ENCODE measurements at regions not wholly inside any gene's neighbourhood (a gene's known extent, or its start where the extent isn't known, plus 50 kb on each side); places are given as distances from the start of the nearest gene placed in this dataset.

DNA sequence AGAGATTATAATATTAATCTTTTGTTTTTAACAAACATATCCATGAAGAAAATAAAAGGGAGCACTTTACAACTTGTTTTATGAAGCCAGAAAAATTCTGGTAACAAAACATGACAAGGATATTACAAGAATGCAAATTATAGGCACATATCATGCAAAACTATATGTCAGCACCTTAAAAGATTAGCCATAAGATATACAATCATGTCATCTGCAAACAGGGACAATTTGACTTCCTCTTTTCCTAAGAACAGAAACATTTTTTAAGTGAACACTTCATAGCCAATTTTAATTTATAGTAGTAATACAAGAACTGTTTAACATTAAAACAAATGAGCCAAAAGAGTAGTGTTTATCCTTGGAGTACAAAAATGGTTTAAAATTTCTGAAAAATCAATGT lies 916.5 kb upstream of the CNTN5 start:
- TF ChIP-seq, protein P1, sequence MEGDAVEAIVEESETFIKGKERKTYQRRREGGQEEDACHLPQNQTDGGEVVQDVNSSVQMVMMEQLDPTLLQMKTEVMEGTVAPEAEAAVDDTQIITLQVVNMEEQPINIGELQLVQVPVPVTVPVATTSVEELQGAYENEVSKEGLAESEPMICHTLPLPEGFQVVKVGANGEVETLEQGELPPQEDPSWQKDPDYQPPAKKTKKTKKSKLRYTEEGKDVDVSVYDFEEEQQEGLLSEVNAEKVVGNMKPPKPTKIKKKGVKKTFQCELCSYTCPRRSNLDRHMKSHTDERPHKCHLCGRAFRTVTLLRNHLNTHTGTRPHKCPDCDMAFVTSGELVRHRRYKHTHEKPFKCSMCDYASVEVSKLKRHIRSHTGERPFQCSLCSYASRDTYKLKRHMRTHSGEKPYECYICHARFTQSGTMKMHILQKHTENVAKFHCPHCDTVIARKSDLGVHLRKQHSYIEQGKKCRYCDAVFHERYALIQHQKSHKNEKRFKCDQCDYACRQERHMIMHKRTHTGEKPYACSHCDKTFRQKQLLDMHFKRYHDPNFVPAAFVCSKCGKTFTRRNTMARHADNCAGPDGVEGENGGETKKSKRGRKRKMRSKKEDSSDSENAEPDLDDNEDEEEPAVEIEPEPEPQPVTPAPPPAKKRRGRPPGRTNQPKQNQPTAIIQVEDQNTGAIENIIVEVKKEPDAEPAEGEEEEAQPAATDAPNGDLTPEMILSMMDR (IDR thresholded peaks at IDR 0.05; ENCODE audit: low read depth, low read length, missing input control), result no peak
- no peak for TF ChIP-seq GABPA (IDR thresholded peaks at IDR 0.05 in 1 of 2, conservative IDR thresholded peaks at IDR 0.05 in 1 of 2)
- TF ChIP-seq RAD21 (IDR thresholded peaks at IDR 0.05), result no peak
- TF ChIP-seq, protein P2, sequence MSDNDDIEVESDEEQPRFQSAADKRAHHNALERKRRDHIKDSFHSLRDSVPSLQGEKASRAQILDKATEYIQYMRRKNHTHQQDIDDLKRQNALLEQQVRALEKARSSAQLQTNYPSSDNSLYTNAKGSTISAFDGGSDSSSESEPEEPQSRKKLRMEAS (IDR thresholded peaks at IDR 0.05), result no peak
- no peak for TF ChIP-seq EGR1 (IDR thresholded peaks at IDR 0.05; ENCODE audit: low read depth in 2 of 2)
- TF ChIP-seq, protein P3, sequence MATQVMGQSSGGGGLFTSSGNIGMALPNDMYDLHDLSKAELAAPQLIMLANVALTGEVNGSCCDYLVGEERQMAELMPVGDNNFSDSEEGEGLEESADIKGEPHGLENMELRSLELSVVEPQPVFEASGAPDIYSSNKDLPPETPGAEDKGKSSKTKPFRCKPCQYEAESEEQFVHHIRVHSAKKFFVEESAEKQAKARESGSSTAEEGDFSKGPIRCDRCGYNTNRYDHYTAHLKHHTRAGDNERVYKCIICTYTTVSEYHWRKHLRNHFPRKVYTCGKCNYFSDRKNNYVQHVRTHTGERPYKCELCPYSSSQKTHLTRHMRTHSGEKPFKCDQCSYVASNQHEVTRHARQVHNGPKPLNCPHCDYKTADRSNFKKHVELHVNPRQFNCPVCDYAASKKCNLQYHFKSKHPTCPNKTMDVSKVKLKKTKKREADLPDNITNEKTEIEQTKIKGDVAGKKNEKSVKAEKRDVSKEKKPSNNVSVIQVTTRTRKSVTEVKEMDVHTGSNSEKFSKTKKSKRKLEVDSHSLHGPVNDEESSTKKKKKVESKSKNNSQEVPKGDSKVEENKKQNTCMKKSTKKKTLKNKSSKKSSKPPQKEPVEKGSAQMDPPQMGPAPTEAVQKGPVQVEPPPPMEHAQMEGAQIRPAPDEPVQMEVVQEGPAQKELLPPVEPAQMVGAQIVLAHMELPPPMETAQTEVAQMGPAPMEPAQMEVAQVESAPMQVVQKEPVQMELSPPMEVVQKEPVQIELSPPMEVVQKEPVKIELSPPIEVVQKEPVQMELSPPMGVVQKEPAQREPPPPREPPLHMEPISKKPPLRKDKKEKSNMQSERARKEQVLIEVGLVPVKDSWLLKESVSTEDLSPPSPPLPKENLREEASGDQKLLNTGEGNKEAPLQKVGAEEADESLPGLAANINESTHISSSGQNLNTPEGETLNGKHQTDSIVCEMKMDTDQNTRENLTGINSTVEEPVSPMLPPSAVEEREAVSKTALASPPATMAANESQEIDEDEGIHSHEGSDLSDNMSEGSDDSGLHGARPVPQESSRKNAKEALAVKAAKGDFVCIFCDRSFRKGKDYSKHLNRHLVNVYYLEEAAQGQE (IDR thresholded peaks at IDR 0.05), result no peak
